ENCODE measurements at regions not wholly inside any gene's neighbourhood (a gene's known extent, or its start where the extent isn't known, plus 50 kb on each side); places are given as distances from the start of the nearest gene placed in this dataset.

- TF ChIP-seq MAFK (IDR thresholded peaks at IDR 0.05; ENCODE audit: low read depth, low read length) (no peak), KDM4A (IDR thresholded peaks at IDR 0.05; ENCODE audit: low read depth, low read length, severe bottlenecking) (no peak), BRCA1 (IDR thresholded peaks at IDR 0.05; ENCODE audit: low read depth, low read length) (no peak), FOSL1 (IDR thresholded peaks at IDR 0.05; ENCODE audit: insufficient read depth, low read depth, low read length) (no peak), TCF12 (IDR thresholded peaks at IDR 0.05; ENCODE audit: low read depth, low read length) (no peak), CBX5 (IDR thresholded peaks at IDR 0.05; ENCODE audit: low read depth, low read length) (no peak), RFX5 (IDR thresholded peaks at IDR 0.05; ENCODE audit: borderline replicate concordance, low read depth, low read length) (no peak), CHD1 (IDR thresholded peaks at IDR 0.05; ENCODE audit: low read depth, low read length) (no peak)
Measured at GRCh38 chr9:134590240-134591081, 51.1 kb upstream of the COL5A1 start (continued).
